Activated CD4-positive, alpha-beta T cell treated with anti-CD3 and anti-CD28 coated beads for 1 hour (primary cell): ENCODE measurements at regions not wholly inside any gene's neighbourhood (a gene's known extent, or its start where the extent isn't known, plus 50 kb on each side); places are given as distances from the start of the nearest gene placed in this dataset.
"Not testable (repeated sequence)": the region's sequence is repeated elsewhere in the genome, so short reads cannot be mapped to it uniquely, and the experiment has no call there.

Source experiments
- DNase-seq: peaks from one replicate; pipeline ENCODE4 v3.0.0-alpha.2; 2020

- no peak for DNase-seq
Measured at GRCh38 chr3:153767601-153768560, 353.3 kb upstream of the ARHGEF26 start.

GRCh38 chr3:153768561-153769469 lies 352.4 kb upstream of the ARHGEF26 start:
- peak; percentile 16 for DNase-seq

GRCh38 chr3:153783106-153783505 lies 338.1 kb upstream of the ARHGEF26 start:
- no peak for DNase-seq

GRCh38 chr3:153783741-153784480 lies 337.3 kb upstream of the ARHGEF26 start:
- no peak for DNase-seq

GRCh38 chr3:153785901-153786300 lies 335.3 kb upstream of the ARHGEF26 start:
- no peak for DNase-seq

- DNase-seq = no peak
Measured at GRCh38 chr3:153789380-153789779, 331.8 kb upstream of the ARHGEF26 start.

- DNase-seq = not testable (repeated sequence)
Measured at GRCh38 chr3:153797056-153797455, 324.1 kb upstream of the ARHGEF26 start.

GRCh38 chr3:153809097-153809496 lies 312.1 kb upstream of the ARHGEF26 start:
- DNase-seq = no peak

- no peak for DNase-seq
Measured at GRCh38 chr3:153818338-153818737, 302.9 kb upstream of the ARHGEF26 start.

GRCh38 chr3:153820035-153820434 lies 301.2 kb upstream of the ARHGEF26 start:
- DNase-seq = no peak

- not testable (repeated sequence) for DNase-seq
Measured at GRCh38 chr3:153828346-153828745, 292.8 kb upstream of the ARHGEF26 start.

- no peak for DNase-seq
Measured at GRCh38 chr3:153829606-153830170, 291.5 kb upstream of the ARHGEF26 start.

- DNase-seq = no peak
Measured at GRCh38 chr3:153830552-153830951, 290.6 kb upstream of the ARHGEF26 start.

- DNase-seq = no peak
Measured at GRCh38 chr3:153835540-153835939, 285.6 kb upstream of the ARHGEF26 start.

GRCh38 chr3:153840487-153840886 lies 280.7 kb upstream of the ARHGEF26 start:
- no peak for DNase-seq

- no peak for DNase-seq
Measured at GRCh38 chr3:153843994-153844393, 277.2 kb upstream of the ARHGEF26 start.

GRCh38 chr3:153845311-153845710 lies 275.9 kb upstream of the ARHGEF26 start:
- DNase-seq = no peak

- DNase-seq = no peak
Measured at GRCh38 chr3:153848702-153849101, 272.5 kb upstream of the ARHGEF26 start.

- DNase-seq = no peak
Measured at GRCh38 chr3:153852355-153852754, 268.8 kb upstream of the ARHGEF26 start.

- DNase-seq = no peak
Measured at GRCh38 chr3:153853163-153853562, 268.0 kb upstream of the ARHGEF26 start.

GRCh38 chr3:153855772-153856171 lies 265.4 kb upstream of the ARHGEF26 start:
- no peak for DNase-seq

- DNase-seq = no peak
Measured at GRCh38 chr3:153856932-153857331, 264.3 kb upstream of the ARHGEF26 start.
